Mesothelial cell of epicardium (in vitro differentiated cells): ENCODE measurements at regions not wholly inside any gene's neighbourhood (a gene's known extent, or its start where the extent isn't known, plus 50 kb on each side); places are given as distances from the start of the nearest gene placed in this dataset.

ENCODE experiments used
- DNase-seq, 2 experiments: peaks; one replicate each; pipeline ENCODE4 v3.0.0; 2021; ENCODE audit warnings: low spot score in 2 of 2; ENCODE audit not compliant: unreplicated experiment in 2 of 2
- H3K27ac Mint-ChIP-seq: 2 replicates; pipeline ENCODE4 v1.8.0; 2021; ENCODE audit warnings: mixed read lengths
- H3K27me3 Mint-ChIP-seq: 2 replicates; pipeline ENCODE4 v1.8.0; 2021; ENCODE audit warnings: low read depth, mixed read lengths
- H3K36me3 Mint-ChIP-seq: 2 replicates; pipeline ENCODE4 v1.8.0; 2021; ENCODE audit warnings: mixed read lengths
- H3K4me1 Mint-ChIP-seq: 2 replicates; pipeline ENCODE4 v1.8.0; 2021; ENCODE audit warnings: mixed read lengths
- H3K4me3 Mint-ChIP-seq: 2 replicates; pipeline ENCODE4 v1.8.0; 2021; ENCODE audit warnings: mild to moderate bottlenecking, moderate library complexity, mixed read lengths
- H3K9me3 Mint-ChIP-seq: 2 replicates; pipeline ENCODE4 v1.8.0; 2021; ENCODE audit warnings: mixed read lengths
- TF ChIP-seq, protein P1 (sequence below): fragments of 200-600 bp; sonication (generic); IDR thresholded peaks from one replicate; pipeline ENCODE4 v1.5.0; 2021; ENCODE audit warnings: antibody characterized with exemption; ENCODE audit not compliant: unreplicated experiment

DNA sequence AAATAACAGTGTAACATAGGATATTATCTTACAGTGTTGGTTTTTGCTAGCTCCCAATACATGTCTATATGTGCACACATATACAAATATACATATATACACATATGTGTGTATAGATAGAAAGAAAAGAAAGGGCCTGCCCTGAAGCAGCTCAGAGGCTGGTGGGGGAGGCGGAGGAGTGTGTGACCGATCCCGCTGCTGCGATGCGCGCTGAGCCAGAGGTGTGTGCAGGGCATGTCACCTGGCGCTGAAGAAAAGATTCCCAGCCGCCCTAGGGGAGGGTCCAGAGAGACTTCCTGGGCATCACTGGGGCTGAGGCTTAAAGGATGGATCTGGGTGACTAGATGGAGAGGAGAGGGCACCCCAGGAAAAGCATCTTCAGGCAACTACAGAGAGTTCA lies 110.2 kb downstream of the FAM50B start:
- H3K4me3 Mint-ChIP-seq, result no peak overlapping the region
- peaks cover 7% of the 10 kb centered on the region for H3K9me3 Mint-ChIP-seq
- H3K36me3 Mint-ChIP-seq, result peaks cover 4% of the 10 kb centered on the region
- H3K27me3 Mint-ChIP-seq, result no peaks in the 10 kb centered on the region
- TF ChIP-seq, protein P1, sequence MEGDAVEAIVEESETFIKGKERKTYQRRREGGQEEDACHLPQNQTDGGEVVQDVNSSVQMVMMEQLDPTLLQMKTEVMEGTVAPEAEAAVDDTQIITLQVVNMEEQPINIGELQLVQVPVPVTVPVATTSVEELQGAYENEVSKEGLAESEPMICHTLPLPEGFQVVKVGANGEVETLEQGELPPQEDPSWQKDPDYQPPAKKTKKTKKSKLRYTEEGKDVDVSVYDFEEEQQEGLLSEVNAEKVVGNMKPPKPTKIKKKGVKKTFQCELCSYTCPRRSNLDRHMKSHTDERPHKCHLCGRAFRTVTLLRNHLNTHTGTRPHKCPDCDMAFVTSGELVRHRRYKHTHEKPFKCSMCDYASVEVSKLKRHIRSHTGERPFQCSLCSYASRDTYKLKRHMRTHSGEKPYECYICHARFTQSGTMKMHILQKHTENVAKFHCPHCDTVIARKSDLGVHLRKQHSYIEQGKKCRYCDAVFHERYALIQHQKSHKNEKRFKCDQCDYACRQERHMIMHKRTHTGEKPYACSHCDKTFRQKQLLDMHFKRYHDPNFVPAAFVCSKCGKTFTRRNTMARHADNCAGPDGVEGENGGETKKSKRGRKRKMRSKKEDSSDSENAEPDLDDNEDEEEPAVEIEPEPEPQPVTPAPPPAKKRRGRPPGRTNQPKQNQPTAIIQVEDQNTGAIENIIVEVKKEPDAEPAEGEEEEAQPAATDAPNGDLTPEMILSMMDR, result no peak
- DNase-seq, result no peak
- peaks cover 11% of the 10 kb centered on the region for H3K4me1 Mint-ChIP-seq
- no peak overlapping the region for H3K27ac Mint-ChIP-seq

DNA sequence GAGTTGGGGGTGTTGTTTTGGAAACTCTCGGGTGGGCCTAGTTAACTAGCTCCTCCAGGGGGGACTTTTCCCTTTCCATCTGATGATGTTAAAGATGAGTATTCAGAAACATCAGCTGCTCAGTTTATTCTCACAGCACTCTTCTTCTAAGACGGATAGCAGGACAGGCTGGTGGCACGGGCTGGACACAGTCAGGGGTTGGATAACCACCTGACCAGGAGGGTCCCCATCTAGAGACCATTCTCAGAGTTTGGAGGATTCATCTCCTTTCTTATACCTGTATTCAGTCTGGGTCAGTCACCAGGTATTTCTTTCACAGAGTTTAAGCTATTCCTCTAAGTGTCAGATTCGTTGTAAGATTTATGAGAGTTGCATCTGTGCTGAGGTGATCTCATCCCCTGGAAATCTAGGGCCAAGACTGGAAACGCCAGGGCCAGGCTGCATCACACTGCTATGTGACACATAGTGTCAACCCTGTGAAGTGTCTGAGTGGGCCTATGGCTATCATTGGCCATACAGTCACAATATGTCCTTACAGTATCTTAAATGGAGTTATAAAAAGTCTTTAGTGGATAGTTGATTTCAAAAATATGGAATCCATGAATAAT lies 111.7 kb downstream of the FAM50B start:
- no peak for DNase-seq

DNA sequence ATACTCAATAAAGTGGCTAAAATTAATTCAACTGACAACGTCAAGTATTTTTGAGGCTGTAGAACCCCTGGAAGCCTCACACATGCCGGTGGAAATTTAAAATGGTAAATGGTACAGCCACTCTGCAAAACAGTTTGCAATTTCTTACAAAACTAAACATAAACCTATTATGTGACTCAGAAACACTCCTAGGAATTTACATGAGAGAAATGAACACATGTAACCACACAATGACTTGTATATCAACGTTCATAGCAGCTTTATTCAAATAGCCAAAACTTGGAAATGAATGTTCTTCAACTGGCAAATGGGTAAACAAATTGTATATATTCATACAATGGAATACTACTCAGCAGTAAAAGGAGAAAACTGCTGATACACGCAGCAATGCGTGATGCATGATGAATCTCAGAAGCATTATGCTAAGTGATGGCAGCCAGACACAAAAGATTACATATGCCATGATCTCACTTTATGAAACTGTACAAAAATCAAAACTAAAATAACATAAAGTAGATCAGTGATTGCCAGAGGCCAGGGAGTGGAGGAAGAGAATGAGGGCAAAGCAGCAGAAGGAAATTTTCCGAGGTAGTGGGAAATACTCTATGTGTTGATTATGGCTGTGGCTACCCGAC lies 112.5 kb downstream of the FAM50B start:
- no peaks in the 10 kb centered on the region for H3K27me3 Mint-ChIP-seq
- DNase-seq, result no peak
- peaks cover 9% of the 10 kb centered on the region for H3K4me1 Mint-ChIP-seq
- peaks cover 4% of the 10 kb centered on the region for H3K36me3 Mint-ChIP-seq
- TF ChIP-seq, protein P1, result no peak
- no peak overlapping the region for H3K27ac Mint-ChIP-seq
- no peak overlapping the region for H3K4me3 Mint-ChIP-seq
- peaks cover 6% of the 10 kb centered on the region for H3K9me3 Mint-ChIP-seq

More for the DNA sequence above, 111.7 kb downstream of the FAM50B start:
- H3K4me1 Mint-ChIP-seq, result peaks cover 10% of the 10 kb centered on the region
- peaks cover 6% of the 10 kb centered on the region for H3K9me3 Mint-ChIP-seq
- no peak overlapping the region for H3K27ac Mint-ChIP-seq
- TF ChIP-seq, protein P1, result no peak
- H3K4me3 Mint-ChIP-seq, result no peak overlapping the region
- no peaks in the 10 kb centered on the region for H3K27me3 Mint-ChIP-seq
- H3K36me3 Mint-ChIP-seq, result peaks cover 4% of the 10 kb centered on the region

GRCh38 chr6:3962291-3963280 lies 113.4 kb downstream of the FAM50B start:
- H3K27me3 Mint-ChIP-seq, result no peaks in the 10 kb centered on the region
- peaks cover 4% of the 10 kb centered on the region for H3K36me3 Mint-ChIP-seq
- no peak for DNase-seq
- no peak overlapping the region for H3K4me3 Mint-ChIP-seq
- TF ChIP-seq, protein P1, result no peak
- peaks cover 6% of the 10 kb centered on the region for H3K9me3 Mint-ChIP-seq
- no peak overlapping the region for H3K27ac Mint-ChIP-seq
- H3K4me1 Mint-ChIP-seq, result peaks cover 9% of the 10 kb centered on the region

- no peaks in the 10 kb centered on the region for H3K27me3 Mint-ChIP-seq
Observed at GRCh38 chr6:3963426-3963825, 114.3 kb downstream of the FAM50B start.

More at GRCh38 chr6:3963426-3963825, 114.3 kb downstream of the FAM50B start:
- Mint-ChIP-seq H3K4me1 (peaks cover 9% of the 10 kb centered on the region), H3K36me3 (no peaks in the 10 kb centered on the region), H3K4me3 (no peak overlapping the region), H3K9me3 (no peaks in the 10 kb centered on the region), H3K27ac (no peak overlapping the region)
- TF ChIP-seq, protein P1, result no peak
- no peak for DNase-seq
